OCI-LY1 (cell line): ENCODE measurements at regions not wholly inside any gene's neighbourhood (a gene's known extent, or its start where the extent isn't known, plus 50 kb on each side); places are given as distances from the start of the nearest gene placed in this dataset.

Source experiments
- CTCF ChIP-seq: fragments of 200-600 bp; sonication (generic), shearing (Covaris generic); IDR thresholded peaks from 2 replicates; pipeline ENCODE4 v1.5.1; 2017; ENCODE audit warnings: mild to moderate bottlenecking, antibody characterized with exemption, low read length, moderate library complexity, mixed read lengths
- EZH2 ChIP-seq: fragments of 200-600 bp; sonication (generic), shearing (Covaris generic); IDR thresholded peaks from 2 replicates; pipeline ENCODE4 v1.8.0; 2017; ENCODE audit warnings: borderline replicate concordance, mixed run types, mild to moderate bottlenecking, antibody characterized with exemption, low read length, moderate library complexity, mixed read lengths

GRCh38 chr4:178953447-178954120 is 1511.3 kb upstream of the AGA start:
- TF ChIP-seq CTCF (no peak), EZH2 (no peak)
